AG04450 (cell line): ENCODE measurements at regions not wholly inside any gene's neighbourhood (a gene's known extent, or its start where the extent isn't known, plus 50 kb on each side); places are given as distances from the start of the nearest gene placed in this dataset.
"Not testable (repeated sequence)": the region's sequence is repeated elsewhere in the genome, so short reads cannot be mapped to it uniquely, and the experiment has no call there.

Experiments used
- CTCF ChIA-PET: fragments of 300-600, 350-600 bp; formaldehyde crosslinking; extraction: SDS; loops from one replicate; lab custom pipeline; 2022; ENCODE audit warnings: antibody characterized with exemption, inconsistent platforms; lab: Charles Lee
- POLR2A ChIA-PET: fragments of 350-600 bp; formaldehyde crosslinking; extraction: SDS; loops from one replicate; lab custom pipeline; 2021; ENCODE audit warnings: antibody characterized with exemption, inconsistent platforms; lab: Yijun Ruan, JAX
- DNase-seq: peaks from one replicate; pipeline ENCODE4 v3.0.0-alpha.2; 2011; ENCODE audit warnings: low read depth, low spot score
- H3K27ac ChIP-seq: one replicate; pipeline ENCODE4 v1.5.1; 2012; ENCODE audit warnings: low read depth, low read length, control low read depth
- H3K27me3 ChIP-seq: one replicate; pipeline ENCODE4 v1.6.0; 2012; ENCODE audit warnings: low read length; ENCODE audit not compliant: control insufficient read depth, insufficient read depth
- H3K4me3 ChIP-seq: 2 replicates; pipeline ENCODE4 v1.5.1; 2011; ENCODE audit warnings: mild to moderate bottlenecking, low read depth, low read length, control low read depth
- H3K9me3 ChIP-seq: 2 replicates; pipeline ENCODE4 v1.5.1; 2012; ENCODE audit warnings: low read length; ENCODE audit not compliant: control insufficient read depth, insufficient read depth
- TF ChIP-seq, protein P1 (sequence below): IDR thresholded peaks from 2 replicates; pipeline ENCODE4 v1.5.1; 2011; ENCODE audit warnings: low read depth, low read length, control low read depth, inconsistent platforms

DNA sequence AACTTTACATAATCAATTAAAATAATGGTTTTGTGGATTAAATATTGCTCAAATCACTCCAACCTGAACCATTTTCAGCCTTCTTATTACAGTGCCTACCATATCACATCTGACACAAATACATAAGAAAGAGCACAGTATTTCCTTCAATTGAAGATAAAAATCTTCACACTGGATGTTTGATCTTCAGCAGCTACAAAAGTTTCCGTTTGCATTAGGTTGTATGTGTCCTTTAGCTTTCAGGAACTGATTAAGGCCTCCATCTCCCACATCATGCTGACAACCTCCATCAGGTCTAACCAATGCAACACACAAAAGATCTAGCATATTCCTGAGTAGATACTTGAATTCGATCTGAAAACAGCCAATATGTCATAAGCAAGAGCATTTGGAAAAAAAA is 195.1 kb upstream of the NR5A2 start:
- Histone ChIP-seq H3K9me3 (no peaks in the 10 kb centered on the region), H3K27me3 (no peaks in the 10 kb centered on the region), H3K4me3 (no peak overlapping the region), H3K27ac (no peak overlapping the region)
- ChIA-PET POLR2A (no interaction called here), CTCF (no interaction called here)
- DNase-seq, result no peak
- TF ChIP-seq, protein P1, sequence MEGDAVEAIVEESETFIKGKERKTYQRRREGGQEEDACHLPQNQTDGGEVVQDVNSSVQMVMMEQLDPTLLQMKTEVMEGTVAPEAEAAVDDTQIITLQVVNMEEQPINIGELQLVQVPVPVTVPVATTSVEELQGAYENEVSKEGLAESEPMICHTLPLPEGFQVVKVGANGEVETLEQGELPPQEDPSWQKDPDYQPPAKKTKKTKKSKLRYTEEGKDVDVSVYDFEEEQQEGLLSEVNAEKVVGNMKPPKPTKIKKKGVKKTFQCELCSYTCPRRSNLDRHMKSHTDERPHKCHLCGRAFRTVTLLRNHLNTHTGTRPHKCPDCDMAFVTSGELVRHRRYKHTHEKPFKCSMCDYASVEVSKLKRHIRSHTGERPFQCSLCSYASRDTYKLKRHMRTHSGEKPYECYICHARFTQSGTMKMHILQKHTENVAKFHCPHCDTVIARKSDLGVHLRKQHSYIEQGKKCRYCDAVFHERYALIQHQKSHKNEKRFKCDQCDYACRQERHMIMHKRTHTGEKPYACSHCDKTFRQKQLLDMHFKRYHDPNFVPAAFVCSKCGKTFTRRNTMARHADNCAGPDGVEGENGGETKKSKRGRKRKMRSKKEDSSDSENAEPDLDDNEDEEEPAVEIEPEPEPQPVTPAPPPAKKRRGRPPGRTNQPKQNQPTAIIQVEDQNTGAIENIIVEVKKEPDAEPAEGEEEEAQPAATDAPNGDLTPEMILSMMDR, result no peak

DNA sequence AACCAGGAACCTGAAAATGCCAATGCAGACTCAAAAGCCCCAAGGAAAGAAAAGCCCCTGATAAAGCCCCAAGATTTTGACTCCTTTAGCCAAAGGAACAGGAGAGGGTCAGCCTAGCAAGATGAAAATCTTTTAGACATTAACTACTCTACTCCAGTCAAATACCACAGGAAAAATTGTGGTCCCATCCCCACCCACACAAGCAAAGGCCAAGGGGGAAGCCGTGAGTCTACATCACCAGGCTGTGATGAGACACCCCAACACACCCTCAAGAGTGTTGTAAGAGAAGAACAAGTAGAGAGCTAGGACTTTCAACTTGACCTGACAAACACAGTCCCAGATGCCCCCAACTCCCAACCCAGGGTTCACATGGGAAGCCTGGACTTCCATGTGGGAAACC is 192.8 kb upstream of the NR5A2 start:
- H3K27me3 ChIP-seq, result no peaks in the 10 kb centered on the region
- H3K27ac ChIP-seq, result no peak overlapping the region
- no peak for DNase-seq
- POLR2A ChIA-PET, result no interaction called here
- no peak overlapping the region for H3K4me3 ChIP-seq
- no peaks in the 10 kb centered on the region for H3K9me3 ChIP-seq
- CTCF ChIA-PET, result no interaction called here
- TF ChIP-seq, protein P1, result no peak

DNA sequence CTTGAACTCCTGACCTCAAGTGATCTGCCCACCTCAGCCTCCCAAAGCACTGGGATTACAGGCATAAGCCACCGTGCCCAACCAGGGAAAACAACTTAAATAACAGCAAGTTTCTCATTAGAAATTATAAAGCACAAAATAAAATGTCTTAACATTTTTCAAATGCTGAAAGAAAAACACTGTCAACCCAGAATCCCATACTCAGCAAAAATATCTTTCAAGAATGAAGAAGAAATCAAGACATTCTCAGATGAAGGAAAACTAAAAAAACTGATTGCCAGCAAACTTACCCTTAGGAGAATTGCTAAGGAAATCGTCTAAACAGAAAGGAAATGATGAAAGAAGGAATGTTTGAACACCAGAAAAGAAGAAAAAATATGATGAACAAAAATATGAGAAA is 191.1 kb upstream of the NR5A2 start:
- ChIA-PET CTCF (no interaction called here), POLR2A (no interaction called here)
- DNase-seq, result no peak

DNA sequence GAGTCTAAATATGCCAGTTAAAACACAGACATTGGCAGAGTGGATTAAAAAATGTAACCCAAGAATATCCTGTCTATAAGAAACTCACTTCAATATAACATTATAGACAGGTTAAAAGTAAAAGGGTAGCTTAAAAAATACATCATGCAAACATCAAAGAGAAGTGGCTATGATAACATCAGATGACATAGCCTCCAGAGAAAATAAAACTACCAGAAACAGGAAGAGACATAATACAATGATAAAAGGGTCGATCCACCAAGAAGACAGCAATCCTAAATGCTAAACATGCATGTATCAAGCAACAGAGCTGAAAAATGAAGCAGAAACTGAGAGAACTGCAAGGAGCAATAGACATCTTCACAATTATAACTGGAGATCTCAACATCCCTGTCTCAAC is 190.2 kb upstream of the NR5A2 start:
- Histone ChIP-seq H3K27me3 (no peaks in the 10 kb centered on the region), H3K27ac (no peak overlapping the region), H3K4me3 (no peak overlapping the region), H3K9me3 (no peaks in the 10 kb centered on the region)
- POLR2A ChIA-PET, result no interaction called here
- TF ChIP-seq, protein P1, result no peak
- CTCF ChIA-PET, result no interaction called here
- DNase-seq, result no peak

More for the DNA sequence above, 191.1 kb upstream of the NR5A2 start:
- TF ChIP-seq, protein P1, result no peak
- Histone ChIP-seq H3K9me3 (no peaks in the 10 kb centered on the region), H3K27ac (no peak overlapping the region), H3K4me3 (no peak overlapping the region), H3K27me3 (no peaks in the 10 kb centered on the region)

DNA sequence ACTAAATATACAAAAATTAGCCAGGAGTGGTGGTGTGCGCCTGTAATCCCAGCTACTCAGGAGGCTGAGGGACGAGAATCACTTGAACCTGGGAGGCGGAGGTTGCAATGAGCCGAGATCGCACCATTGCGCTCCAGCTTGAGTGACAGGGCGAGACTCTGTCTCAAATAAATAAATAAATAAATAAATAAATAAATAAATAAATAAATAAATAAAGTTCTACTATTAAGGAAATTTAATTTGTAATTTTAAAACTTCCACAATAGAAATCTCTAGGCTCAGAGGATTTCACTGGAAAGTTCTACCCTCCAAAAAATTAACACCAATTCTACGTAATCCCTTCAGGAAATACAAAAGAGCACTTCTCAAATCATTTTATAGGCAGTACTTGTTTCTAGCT is 187.9 kb upstream of the NR5A2 start:
- CTCF ChIA-PET, H3K27me3 ChIP-seq, DNase-seq, H3K27ac ChIP-seq, H3K9me3 ChIP-seq, POLR2A ChIA-PET, H3K4me3 ChIP-seq: not testable (repeated sequence)

DNA sequence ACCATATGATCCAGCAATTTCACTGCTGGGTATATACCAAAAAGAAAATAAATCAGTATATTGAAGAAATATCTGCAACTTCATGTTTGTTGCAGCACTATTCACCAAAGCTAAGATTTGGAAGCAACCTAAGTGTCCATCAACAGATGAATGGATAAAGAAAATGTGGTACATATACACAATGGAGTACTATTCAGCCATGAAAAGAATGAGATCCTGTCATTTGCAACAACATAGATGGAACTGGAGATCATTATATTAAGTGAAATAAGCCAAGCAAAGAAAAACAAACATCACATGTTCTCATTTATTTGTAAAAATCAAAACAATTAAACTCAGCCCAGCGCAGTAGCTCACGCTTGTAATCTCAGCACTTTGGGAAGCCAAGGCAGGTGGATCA is 184.4 kb upstream of the NR5A2 start:
- CTCF ChIA-PET, H3K4me3 ChIP-seq, H3K27ac ChIP-seq, H3K9me3 ChIP-seq, DNase-seq, H3K27me3 ChIP-seq, POLR2A ChIA-PET: not testable (repeated sequence)
